ENCODE measurements at regions not wholly inside any gene's neighbourhood (a gene's known extent, or its start where the extent isn't known, plus 50 kb on each side); places are given as distances from the start of the nearest gene placed in this dataset.

- no peak for TF ChIP-seq CTCF (IDR thresholded peaks at IDR 0.05)
- 16 to 29% methylated on average over 2 of the region's 2 CpGs for WGBS, 2 donors
- Histone ChIP-seq H3K27ac (no peak overlapping the region), H3K9me3 (no peaks in the 10 kb centered on the region), H3K4me1 (no peaks in the 10 kb centered on the region), H3K4me3 (no peak overlapping the region), H3K36me3 (no peaks in the 10 kb centered on the region), H3K27me3 (no peaks in the 10 kb centered on the region)
- DNase-seq: no peak
- intact Hi-C loops (cut with DNase I): no loop called here
- ATAC-seq: no peak
- no peak for FAIRE-seq
Observed at GRCh38 chr11:42661942-42662341, 649.9 kb upstream of the API5 start.

- Histone ChIP-seq H3K4me1 (no peaks in the 10 kb centered on the region), H3K27ac (no peak overlapping the region), H3K9me3 (no peaks in the 10 kb centered on the region), H3K27me3 (no peaks in the 10 kb centered on the region), H3K4me3 (no peak overlapping the region), H3K36me3 (no peaks in the 10 kb centered on the region)
- no peak for ATAC-seq
- no peak for DNase-seq
- TF ChIP-seq CTCF (IDR thresholded peaks at IDR 0.05): no peak
- intact Hi-C loops (cut with DNase I): no loop called here
- 57 to 67% methylated on average over 7 of the region's 7 CpGs for WGBS, 2 donors
- no peak for FAIRE-seq
Observed at GRCh38 chr11:42669248-42669976, 642.4 kb upstream of the API5 start.

GRCh38 chr11:42674436-42674835 lies 637.4 kb upstream of the API5 start:
- Histone ChIP-seq H3K4me3 (no peak overlapping the region), H3K27me3 (no peaks in the 10 kb centered on the region), H3K9me3 (no peaks in the 10 kb centered on the region), H3K27ac (no peak overlapping the region), H3K36me3 (no peaks in the 10 kb centered on the region), H3K4me1 (no peaks in the 10 kb centered on the region)
- DNase-seq (no peak), FAIRE-seq (no peak), ATAC-seq (no peak)
- intact Hi-C loops (cut with DNase I): no loop called here
- TF ChIP-seq CTCF (IDR thresholded peaks at IDR 0.05): no peak
- 64 to 68% methylated on average over 2 of the region's 2 CpGs for WGBS, 2 donors

GRCh38 chr11:42707541-42707940 lies 604.3 kb upstream of the API5 start:
- intact Hi-C loops (cut with DNase I): no loop called here
- Histone ChIP-seq H3K9me3 (no peaks in the 10 kb centered on the region), H3K36me3 (no peaks in the 10 kb centered on the region), H3K27ac (no peak overlapping the region), H3K4me1 (no peaks in the 10 kb centered on the region), H3K4me3 (no peak overlapping the region), H3K27me3 (no peaks in the 10 kb centered on the region)
- no peak for TF ChIP-seq CTCF (IDR thresholded peaks at IDR 0.05)
- FAIRE-seq (no peak), ATAC-seq (no peak), DNase-seq (no peak)
- 53 to 75% methylated on average over 2 of the region's 2 CpGs for WGBS, 2 donors

- no peak overlapping the region for H3K27ac ChIP-seq
- 80 to 89% methylated on average over 1 of the region's 1 CpG for WGBS, 2 donors
Observed at GRCh38 chr11:42709216-42709615, 602.6 kb upstream of the API5 start.

More at GRCh38 chr11:42709216-42709615, 602.6 kb upstream of the API5 start:
- Histone ChIP-seq H3K27me3 (no peaks in the 10 kb centered on the region), H3K9me3 (no peaks in the 10 kb centered on the region), H3K4me1 (no peaks in the 10 kb centered on the region), H3K4me3 (no peak overlapping the region), H3K36me3 (no peaks in the 10 kb centered on the region)
- DNase-seq: no peak
- no peak for FAIRE-seq
- ATAC-seq: no peak
- intact Hi-C loops (cut with DNase I): no loop called here
- no peak for TF ChIP-seq CTCF (IDR thresholded peaks at IDR 0.05)
